HG02642 (cell line): ENCODE measurements at regions not wholly inside any gene's neighbourhood (a gene's known extent, or its start where the extent isn't known, plus 50 kb on each side); places are given as distances from the start of the nearest gene placed in this dataset.
"Not testable (repeated sequence)": the region's sequence is repeated elsewhere in the genome, so short reads cannot be mapped to it uniquely, and the experiment has no call there.

ENCODE experiments used
- ATAC-seq: cut with Tn5 transposase; IDR thresholded peaks from one replicate; pipeline ENCODE4 v1.9.1; 2021; ENCODE audit warnings: mild to moderate bottlenecking; ENCODE audit not compliant: unreplicated experiment, poor library complexity

DNA sequence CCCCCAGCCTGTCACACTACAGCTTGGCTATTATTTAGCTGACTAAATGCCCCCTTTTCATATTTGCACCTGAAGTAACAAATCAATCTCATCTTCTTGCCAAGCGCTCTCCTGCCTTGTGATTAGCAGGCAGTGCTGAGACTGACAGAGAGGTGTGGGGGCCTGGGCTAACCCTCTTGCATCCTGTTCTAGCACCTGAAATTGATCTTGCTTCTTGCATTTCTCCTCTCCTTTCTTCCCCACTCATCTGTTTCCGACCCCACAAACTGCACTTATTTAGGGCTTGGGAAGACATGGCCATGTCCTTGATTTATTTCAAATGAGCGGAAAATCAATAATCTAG, 309.0 kb upstream of the PROK2 start:
- ATAC-seq, result no peak

DNA sequence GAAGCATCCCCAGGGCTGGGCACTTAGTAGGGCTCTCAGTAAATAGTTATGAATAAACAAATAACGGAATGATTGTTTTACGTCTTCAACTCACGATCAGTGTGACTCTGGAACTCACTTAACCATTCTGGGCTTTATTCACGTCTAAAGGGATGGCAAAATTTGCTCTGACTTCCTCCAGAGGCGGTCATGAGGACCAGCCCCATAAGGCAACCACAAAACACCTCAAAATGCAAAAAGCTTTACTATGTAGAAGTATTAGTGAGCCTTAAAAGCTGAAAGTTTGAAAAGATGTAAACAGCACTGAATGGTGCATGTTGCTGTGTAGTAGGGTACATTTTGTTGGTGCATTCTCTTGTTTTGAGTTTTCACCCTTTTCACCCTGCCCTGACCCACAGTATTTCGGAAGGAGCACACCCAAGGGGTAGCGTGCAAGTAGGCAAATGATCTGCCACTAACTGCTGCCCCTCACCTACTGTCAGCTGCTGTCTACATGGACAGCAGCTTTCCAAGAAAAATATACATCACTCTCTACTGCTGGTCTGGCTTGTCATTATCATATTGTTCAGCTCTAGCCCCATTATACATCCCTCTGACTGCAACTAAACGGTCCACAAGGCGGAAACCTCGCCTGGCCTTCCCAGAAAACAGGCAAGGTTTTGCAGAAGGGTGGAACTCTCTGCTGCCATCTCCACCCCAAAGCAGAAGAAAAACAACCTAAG, 308.5 kb upstream of the PROK2 start:
- no peak for ATAC-seq

- ATAC-seq, result no peak
Measured at GRCh38 chr3:72092778-72093177, 307.8 kb upstream of the PROK2 start.

- ATAC-seq, result no peak
Measured at GRCh38 chr3:72088486-72089025, 303.6 kb upstream of the PROK2 start.

DNA sequence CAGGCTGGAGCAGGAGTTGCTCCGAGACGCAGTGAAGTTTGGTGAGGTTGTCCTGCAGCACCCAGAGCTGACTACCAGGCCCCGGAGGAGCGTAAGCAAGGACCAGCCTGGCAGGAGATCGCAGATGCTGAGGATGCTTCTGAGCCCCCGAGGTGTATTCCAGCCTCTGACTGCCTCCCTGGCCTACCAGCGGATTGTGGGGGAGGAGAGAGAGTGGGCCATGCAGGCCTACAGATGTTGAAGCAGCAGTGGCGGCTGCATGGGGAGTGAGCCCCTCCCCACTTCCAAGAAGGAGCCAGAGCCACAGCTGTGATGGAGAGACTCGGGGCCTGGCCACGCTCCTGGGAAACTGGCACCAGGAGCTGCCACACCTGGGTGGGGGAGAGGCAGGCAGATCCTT, 302.5 kb upstream of the PROK2 start:
- no peak for ATAC-seq

GRCh38 chr3:72086743-72087087, 301.8 kb upstream of the PROK2 start:
- no peak for ATAC-seq

DNA sequence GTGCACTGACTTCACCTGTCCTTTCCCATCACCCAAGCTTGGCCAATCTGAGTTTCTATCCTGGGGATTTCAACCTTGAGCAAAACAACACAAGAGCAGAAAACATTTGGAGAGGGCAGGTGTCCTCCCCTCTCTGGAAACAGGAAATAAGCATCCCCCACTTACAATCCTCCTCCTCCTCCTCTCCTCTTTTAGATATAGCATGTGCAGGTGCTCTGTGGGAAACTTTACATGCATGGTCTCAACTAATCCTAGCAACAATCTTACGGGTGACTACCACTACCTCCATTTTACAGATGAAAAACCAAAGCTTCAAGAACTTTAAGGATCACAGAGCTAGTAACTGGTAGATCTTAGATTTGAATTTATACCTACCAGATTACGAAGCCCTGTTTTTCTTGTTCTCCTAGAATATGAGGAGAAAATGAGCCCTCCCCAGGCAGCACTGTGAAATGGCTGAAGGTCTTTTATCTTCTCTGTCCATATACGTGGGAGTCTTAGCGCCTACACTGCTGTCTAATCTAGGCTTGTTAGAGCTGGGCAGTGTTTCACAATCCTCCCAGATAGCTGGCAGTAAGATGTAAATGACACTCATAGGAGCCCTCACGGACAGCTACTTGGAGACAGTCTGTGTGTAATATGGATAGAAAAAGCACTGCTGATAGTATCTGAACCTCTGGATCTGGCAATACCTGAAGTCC, 301.2 kb upstream of the PROK2 start:
- ATAC-seq, result no peak

DNA sequence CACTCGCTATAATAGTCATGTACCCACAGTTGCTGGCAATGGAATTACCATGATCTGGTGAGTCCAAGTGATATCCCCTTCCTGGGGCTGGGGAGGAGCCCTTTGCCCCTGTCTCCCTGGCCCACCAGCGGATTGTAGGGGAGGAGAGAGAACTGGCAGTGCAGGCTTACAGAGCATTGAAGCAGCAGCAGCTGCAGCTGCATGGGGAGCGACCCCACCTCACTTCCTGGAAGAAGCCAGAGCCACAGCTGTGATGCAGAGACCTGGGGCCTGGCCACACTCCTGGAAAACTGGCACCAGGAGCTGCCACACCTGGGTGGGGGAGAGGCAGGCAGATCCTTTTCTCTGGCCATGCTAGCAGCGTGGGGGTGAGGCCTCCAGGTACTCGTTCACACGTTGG, 300.1 kb upstream of the PROK2 start:
- ATAC-seq, result no peak

DNA sequence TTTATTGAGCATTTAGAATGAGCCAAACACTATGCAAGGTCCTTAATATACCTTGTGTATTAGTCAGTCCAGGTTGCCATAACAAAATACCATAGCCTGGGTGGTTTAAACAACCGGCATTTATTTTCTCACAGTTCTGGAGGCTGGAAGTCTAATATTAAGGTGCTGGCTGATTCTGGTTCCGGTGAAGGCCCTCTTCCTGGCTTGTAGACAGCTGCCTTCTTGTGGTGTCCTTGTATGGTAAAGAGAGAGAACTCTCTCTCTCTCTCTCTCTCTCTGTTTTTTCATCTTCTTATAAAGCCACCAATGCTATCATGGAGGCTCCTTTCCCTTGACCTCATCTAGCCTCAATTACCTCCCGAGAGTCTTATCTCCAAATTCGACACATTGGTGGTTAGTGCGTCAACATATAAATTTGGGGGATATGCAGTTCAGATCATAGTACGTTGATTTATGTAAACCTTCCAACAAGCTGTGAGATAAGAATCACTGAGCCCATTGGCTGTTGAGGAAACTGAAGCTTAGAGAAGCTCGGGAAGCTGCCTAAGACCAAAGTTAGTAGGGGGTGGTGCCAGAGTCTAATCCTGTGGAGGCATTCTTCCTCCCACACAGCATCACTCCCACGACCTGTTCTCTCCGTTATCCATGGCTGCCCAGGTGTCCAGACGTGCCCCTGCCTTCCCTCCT, 298.0 kb upstream of the PROK2 start:
- ATAC-seq, result peak; percentile 3

DNA sequence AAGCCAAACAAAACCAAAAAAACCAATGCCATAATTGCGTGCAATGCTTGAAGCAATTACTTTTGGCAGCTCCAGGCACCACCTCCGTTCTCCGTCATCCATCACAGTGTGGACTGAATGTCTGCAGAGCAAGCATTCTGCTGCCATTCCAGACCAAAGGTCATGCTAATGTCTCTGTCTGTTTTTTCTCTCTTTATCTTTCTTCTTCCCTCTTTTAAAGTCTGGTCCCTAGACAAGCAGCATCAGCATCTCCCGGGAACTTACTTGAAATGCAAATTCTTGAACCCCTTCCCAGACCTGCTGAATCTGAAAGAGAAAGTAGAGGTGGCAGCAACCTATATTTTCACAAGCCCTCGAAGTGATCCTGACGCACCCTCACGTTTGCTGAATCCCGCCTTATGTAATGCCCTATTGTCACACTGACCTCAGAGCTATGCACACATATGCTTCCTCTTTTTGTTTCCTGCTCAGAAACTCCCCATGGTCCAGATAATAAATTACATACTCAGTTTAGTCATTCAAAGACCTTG, 297.3 kb upstream of the PROK2 start:
- peak; percentile 56 for ATAC-seq

GRCh38 chr3:72081471-72082185, 296.7 kb upstream of the PROK2 start:
- ATAC-seq, result no peak

DNA sequence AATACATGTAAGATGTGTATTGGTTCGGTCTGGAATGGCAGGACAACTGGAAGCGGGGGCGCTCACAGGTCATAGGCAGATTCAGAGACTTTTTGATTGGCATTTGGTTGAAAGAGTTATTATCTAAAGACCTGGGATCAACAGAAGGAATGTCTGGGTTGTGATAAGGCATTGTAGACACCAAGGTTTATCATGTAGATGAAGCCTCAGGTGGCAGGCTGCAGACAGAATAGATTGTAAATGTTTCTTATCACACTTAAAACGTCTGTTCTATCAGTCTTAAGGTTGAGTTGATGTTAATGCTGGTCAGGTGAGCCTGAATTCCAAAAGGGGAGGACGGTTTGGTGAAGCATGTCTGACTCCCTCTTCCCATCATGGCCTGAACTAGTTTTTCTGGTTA, 295.9 kb upstream of the PROK2 start:
- ATAC-seq, result no peak

- no peak for ATAC-seq
Measured at GRCh38 chr3:72080095-72080494, 295.1 kb upstream of the PROK2 start.

GRCh38 chr3:72079369-72079872, 294.5 kb upstream of the PROK2 start:
- no peak for ATAC-seq

DNA sequence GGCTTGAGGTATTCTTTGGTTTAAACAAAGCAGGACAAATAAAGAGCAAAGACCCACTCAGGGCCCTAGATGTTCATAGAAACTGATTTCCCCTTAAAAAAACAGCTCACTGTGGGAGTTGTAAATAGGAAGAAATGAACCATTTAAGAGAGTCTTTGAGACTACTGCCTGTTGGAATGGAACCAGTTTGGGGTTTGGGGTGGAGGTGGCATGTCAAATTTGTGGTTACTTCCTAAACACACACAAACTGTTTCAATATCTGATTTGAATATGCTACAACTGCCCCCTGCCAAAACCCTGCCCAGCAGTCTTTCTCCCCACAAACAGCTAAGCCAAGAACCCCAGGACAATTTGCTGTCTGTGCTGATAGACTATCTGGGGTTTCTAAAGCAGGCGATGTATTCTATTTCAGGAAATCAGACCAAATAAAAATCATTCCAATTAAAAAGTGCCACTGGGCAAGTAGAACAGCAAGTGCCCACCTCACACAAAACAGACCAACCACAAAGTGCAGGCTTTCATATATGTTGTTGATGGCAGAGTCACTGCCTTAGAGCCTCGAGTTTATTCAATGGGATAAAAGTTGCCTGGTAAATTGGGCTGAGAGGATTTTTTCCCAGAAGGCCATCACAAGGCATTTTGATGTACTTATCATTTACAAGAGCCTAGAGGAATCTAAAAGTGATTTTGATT, 293.9 kb upstream of the PROK2 start:
- peak; percentile 22 for ATAC-seq

DNA sequence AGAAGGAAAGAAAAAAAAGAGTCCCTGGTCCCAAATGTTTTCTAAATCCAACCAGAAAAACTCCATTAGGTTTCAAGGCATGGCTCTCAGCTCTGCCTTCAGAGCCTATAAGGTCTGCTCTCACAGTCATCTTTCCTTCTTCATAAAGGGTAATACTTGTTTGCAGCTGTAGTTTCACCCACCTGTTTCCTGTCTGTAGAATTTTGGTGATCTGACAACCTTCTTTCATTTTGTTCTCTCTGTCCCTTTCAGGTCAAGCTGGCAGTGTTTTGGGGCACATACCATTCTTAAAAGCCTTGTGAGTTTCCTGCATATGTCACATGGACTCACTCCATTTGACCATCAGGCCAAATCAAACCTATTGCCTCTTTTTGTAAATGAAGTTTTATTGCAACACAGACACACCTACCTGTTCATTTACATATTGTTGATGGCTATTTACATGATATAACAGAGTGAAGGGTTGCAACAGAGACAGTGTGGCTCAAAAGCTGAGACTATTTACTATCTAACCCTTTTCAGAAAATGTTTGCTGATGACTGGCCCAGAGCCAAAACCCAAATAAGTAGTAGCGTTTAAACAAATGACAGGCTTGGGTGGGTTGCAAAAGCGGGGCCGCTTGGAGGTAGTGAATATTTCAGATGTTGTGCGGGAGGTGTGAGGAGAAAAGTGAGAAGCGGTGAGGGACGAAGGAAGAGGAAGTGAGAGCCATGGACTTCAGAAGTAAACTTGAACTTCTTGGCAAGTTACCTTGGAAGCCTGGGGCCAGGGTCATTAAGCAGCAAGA, 292.7 kb upstream of the PROK2 start:
- peak; percentile 54 for ATAC-seq

GRCh38 chr3:72075848-72076247, 290.9 kb upstream of the PROK2 start:
- not testable (repeated sequence) for ATAC-seq

GRCh38 chr3:72071624-72072023, 286.7 kb upstream of the PROK2 start:
- no peak for ATAC-seq

GRCh38 chr3:72070005-72070404, 285.1 kb upstream of the PROK2 start:
- ATAC-seq, result no peak
